GM12878 (cell line): ENCODE measurements at regions not wholly inside any gene's neighbourhood (a gene's known extent, or its start where the extent isn't known, plus 50 kb on each side); places are given as distances from the start of the nearest gene placed in this dataset.

ENCODE experiments used
- ASH2L ChIP-seq: fragments of 300-600, 200-600 bp; sonication (generic); IDR thresholded peaks from 2 replicates; pipeline ENCODE4 v1.6.1; 2017; ENCODE audit warnings: low read depth, mild to moderate bottlenecking, borderline replicate concordance
- HCFC1 ChIP-seq: fragments of 150-350 bp; IDR thresholded peaks from 2 replicates; pipeline ENCODE4 v1.6.1; 2014; ENCODE audit warnings: low read length
- MTA3 ChIP-seq: IDR thresholded peaks from 2 replicates; pipeline ENCODE4 v1.6.1; 2012; ENCODE audit warnings: low read length, inconsistent platforms, borderline replicate concordance
- MYB ChIP-seq: fragments of 150-350 bp; IDR thresholded peaks from 2 replicates; pipeline ENCODE4 v1.6.1; 2014; ENCODE audit warnings: mild to moderate bottlenecking, low read depth, low read length, borderline replicate concordance
- MYC ChIP-seq: IDR thresholded peaks from 2 replicates; pipeline ENCODE4 v1.6.1; 2011; ENCODE audit warnings: mild to moderate bottlenecking, low read length, moderate library complexity, inconsistent platforms; ENCODE audit not compliant: insufficient read depth, insufficient replicate concordance, insufficient read length, severe bottlenecking
- PML ChIP-seq: IDR thresholded peaks from 2 replicates; pipeline ENCODE4 v1.6.1; 2012; ENCODE audit warnings: low read length, inconsistent platforms
- RBBP5 ChIP-seq: fragments of 200-600 bp; sonication (generic); conservative IDR thresholded peaks from 2 replicates; pipeline ENCODE4 v1.6.1; 2016
- SMAD1 ChIP-seq: fragments of 450-650 bp; IDR thresholded peaks from 2 replicates; pipeline ENCODE4 v1.6.1; 2018; ENCODE audit warnings: mild to moderate bottlenecking, low read depth; ENCODE audit not compliant: partially characterized antibody
- SPI1 ChIP-seq: IDR thresholded peaks from 2 replicates; pipeline ENCODE4 v1.6.1; 2011; ENCODE audit warnings: low read depth, mild to moderate bottlenecking, low read length, moderate library complexity, borderline replicate concordance; ENCODE audit not compliant: insufficient read depth
- STAT1 ChIP-seq: fragments of 450-650 bp; conservative IDR thresholded peaks from 2 replicates; pipeline ENCODE4 v1.6.1; 2014; ENCODE audit warnings: antibody characterized with exemption, mild to moderate bottlenecking
- STAT3 ChIP-seq: IDR thresholded peaks from 2 replicates; pipeline ENCODE4 v1.6.1; 2011; ENCODE audit warnings: low read depth, low read length, improper control_type of control experiment
- TCF3 ChIP-seq: IDR thresholded peaks from 2 replicates; pipeline ENCODE4 v1.6.1; 2012; ENCODE audit warnings: low read depth, mild to moderate bottlenecking, low read length, borderline replicate concordance; ENCODE audit not compliant: insufficient read depth
- WRNIP1 ChIP-seq: IDR thresholded peaks from 2 replicates; pipeline ENCODE4 v1.6.1; 2011; ENCODE audit warnings: low read depth, low read length, improper control_type of control experiment, borderline replicate concordance
- ZBTB33 ChIP-seq: fragments of 450-650 bp; IDR thresholded peaks from 2 replicates; pipeline ENCODE4 v1.6.1; 2017; ENCODE audit warnings: mild to moderate bottlenecking
- TF ChIP-seq, protein P1 (sequence below): fragments of 450-650 bp; IDR thresholded peaks from 2 replicates; pipeline ENCODE4 v1.6.1; 2014; ENCODE audit warnings: mild to moderate bottlenecking
- TF ChIP-seq, protein P2 (sequence below): IDR thresholded peaks from 2 replicates; pipeline ENCODE4 v1.6.1; 2012; ENCODE audit warnings: improper control_type of control experiment, low read depth, low read length; ENCODE audit not compliant: insufficient replicate concordance
- TF ChIP-seq, protein P3 (sequence below): fragments of 450-650 bp; formaldehyde crosslinking; IDR thresholded peaks from 2 replicates; pipeline ENCODE4 v1.4.0; 2020; ENCODE audit warnings: mild to moderate bottlenecking, moderate library complexity
- TF ChIP-seq, protein P4 (sequence below): IDR thresholded peaks from 2 replicates; pipeline ENCODE4 v1.6.1; 2012; ENCODE audit warnings: low read length, inconsistent platforms

GRCh38 chr2:122866095-122866494 lies 1110.6 kb downstream of the TSN start (continued):
- TF ChIP-seq, protein P1, sequence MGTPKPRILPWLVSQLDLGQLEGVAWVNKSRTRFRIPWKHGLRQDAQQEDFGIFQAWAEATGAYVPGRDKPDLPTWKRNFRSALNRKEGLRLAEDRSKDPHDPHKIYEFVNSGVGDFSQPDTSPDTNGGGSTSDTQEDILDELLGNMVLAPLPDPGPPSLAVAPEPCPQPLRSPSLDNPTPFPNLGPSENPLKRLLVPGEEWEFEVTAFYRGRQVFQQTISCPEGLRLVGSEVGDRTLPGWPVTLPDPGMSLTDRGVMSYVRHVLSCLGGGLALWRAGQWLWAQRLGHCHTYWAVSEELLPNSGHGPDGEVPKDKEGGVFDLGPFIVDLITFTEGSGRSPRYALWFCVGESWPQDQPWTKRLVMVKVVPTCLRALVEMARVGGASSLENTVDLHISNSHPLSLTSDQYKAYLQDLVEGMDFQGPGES = no peak
- TF ChIP-seq TCF3 (no peak), PML (no peak), WRNIP1 (no peak), MTA3 (no peak), RBBP5 (no peak), SPI1 (no peak), STAT3 (no peak), SMAD1 (no peak), HCFC1 (no peak), ASH2L (no peak), ZBTB33 (no peak), MYB (no peak), STAT1 (no peak), MYC (no peak)
- TF ChIP-seq, protein P2, sequence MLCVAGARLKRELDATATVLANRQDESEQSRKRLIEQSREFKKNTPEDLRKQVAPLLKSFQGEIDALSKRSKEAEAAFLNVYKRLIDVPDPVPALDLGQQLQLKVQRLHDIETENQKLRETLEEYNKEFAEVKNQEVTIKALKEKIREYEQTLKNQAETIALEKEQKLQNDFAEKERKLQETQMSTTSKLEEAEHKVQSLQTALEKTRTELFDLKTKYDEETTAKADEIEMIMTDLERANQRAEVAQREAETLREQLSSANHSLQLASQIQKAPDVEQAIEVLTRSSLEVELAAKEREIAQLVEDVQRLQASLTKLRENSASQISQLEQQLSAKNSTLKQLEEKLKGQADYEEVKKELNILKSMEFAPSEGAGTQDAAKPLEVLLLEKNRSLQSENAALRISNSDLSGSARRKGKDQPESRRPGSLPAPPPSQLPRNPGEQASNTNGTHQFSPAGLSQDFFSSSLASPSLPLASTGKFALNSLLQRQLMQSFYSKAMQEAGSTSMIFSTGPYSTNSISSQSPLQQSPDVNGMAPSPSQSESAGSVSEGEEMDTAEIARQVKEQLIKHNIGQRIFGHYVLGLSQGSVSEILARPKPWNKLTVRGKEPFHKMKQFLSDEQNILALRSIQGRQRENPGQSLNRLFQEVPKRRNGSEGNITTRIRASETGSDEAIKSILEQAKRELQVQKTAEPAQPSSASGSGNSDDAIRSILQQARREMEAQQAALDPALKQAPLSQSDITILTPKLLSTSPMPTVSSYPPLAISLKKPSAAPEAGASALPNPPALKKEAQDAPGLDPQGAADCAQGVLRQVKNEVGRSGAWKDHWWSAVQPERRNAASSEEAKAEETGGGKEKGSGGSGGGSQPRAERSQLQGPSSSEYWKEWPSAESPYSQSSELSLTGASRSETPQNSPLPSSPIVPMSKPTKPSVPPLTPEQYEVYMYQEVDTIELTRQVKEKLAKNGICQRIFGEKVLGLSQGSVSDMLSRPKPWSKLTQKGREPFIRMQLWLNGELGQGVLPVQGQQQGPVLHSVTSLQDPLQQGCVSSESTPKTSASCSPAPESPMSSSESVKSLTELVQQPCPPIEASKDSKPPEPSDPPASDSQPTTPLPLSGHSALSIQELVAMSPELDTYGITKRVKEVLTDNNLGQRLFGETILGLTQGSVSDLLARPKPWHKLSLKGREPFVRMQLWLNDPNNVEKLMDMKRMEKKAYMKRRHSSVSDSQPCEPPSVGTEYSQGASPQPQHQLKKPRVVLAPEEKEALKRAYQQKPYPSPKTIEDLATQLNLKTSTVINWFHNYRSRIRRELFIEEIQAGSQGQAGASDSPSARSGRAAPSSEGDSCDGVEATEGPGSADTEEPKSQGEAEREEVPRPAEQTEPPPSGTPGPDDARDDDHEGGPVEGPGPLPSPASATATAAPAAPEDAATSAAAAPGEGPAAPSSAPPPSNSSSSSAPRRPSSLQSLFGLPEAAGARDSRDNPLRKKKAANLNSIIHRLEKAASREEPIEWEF = no peak
- TF ChIP-seq, protein P3, sequence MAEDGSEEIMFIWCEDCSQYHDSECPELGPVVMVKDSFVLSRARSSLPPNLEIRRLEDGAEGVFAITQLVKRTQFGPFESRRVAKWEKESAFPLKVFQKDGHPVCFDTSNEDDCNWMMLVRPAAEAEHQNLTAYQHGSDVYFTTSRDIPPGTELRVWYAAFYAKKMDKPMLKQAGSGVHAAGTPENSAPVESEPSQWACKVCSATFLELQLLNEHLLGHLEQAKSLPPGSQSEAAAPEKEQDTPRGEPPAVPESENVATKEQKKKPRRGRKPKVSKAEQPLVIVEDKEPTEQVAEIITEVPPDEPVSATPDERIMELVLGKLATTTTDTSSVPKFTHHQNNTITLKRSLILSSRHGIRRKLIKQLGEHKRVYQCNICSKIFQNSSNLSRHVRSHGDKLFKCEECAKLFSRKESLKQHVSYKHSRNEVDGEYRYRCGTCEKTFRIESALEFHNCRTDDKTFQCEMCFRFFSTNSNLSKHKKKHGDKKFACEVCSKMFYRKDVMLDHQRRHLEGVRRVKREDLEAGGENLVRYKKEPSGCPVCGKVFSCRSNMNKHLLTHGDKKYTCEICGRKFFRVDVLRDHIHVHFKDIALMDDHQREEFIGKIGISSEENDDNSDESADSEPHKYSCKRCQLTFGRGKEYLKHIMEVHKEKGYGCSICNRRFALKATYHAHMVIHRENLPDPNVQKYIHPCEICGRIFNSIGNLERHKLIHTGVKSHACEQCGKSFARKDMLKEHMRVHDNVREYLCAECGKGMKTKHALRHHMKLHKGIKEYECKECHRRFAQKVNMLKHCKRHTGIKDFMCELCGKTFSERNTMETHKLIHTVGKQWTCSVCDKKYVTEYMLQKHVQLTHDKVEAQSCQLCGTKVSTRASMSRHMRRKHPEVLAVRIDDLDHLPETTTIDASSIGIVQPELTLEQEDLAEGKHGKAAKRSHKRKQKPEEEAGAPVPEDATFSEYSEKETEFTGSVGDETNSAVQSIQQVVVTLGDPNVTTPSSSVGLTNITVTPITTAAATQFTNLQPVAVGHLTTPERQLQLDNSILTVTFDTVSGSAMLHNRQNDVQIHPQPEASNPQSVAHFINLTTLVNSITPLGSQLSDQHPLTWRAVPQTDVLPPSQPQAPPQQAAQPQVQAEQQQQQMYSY (CRISPR knock-in tag) = no peak
- TF ChIP-seq, protein P4, sequence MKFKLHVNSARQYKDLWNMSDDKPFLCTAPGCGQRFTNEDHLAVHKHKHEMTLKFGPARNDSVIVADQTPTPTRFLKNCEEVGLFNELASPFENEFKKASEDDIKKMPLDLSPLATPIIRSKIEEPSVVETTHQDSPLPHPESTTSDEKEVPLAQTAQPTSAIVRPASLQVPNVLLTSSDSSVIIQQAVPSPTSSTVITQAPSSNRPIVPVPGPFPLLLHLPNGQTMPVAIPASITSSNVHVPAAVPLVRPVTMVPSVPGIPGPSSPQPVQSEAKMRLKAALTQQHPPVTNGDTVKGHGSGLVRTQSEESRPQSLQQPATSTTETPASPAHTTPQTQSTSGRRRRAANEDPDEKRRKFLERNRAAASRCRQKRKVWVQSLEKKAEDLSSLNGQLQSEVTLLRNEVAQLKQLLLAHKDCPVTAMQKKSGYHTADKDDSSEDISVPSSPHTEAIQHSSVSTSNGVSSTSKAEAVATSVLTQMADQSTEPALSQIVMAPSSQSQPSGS = peak; percentile 73
